A549 (cell line): ENCODE measurements at regions not wholly inside any gene's neighbourhood (a gene's known extent, or its start where the extent isn't known, plus 50 kb on each side); places are given as distances from the start of the nearest gene placed in this dataset.

ENCODE experiments used
- EP300 ChIP-seq, 2 experiments: fragments of >200 bp; sonication (Bioruptor Twin); formaldehyde crosslinking; IDR thresholded peaks; 2 replicates in 1 of 2; 3 replicates in 1 of 2; pipeline ENCODE4 v1.6.1; 2016 to 2017
- HDAC2 ChIP-seq: fragments of 200-600 bp; sonication (generic); IDR thresholded peaks from 2 replicates; pipeline ENCODE4 v1.6.1; 2016
- MAZ ChIP-seq: fragments of 150-350 bp; IDR thresholded peaks from 2 replicates; pipeline ENCODE4 v1.6.1; 2014; ENCODE audit warnings: antibody characterized with exemption, low read depth, low read length, borderline replicate concordance
- NFE2L2 ChIP-seq: fragments of 150-350 bp; conservative IDR thresholded peaks from 2 replicates; pipeline ENCODE4 v1.6.1; 2014; ENCODE audit warnings: low read length
- POLR2A ChIP-seq: IDR thresholded peaks from 2 replicates; pipeline ENCODE4 v1.6.1; 2012; ENCODE audit warnings: mild to moderate bottlenecking, low read length
- RAD21 ChIP-seq, 2 experiments: fragments of >200 bp in 1 of 2; sonication (Bioruptor Twin) in 1 of 2; formaldehyde crosslinking in 1 of 2; IDR thresholded peaks in 1 of 2; conservative IDR thresholded peaks in 1 of 2; 2 replicates in 1 of 2; 3 replicates in 1 of 2; pipeline ENCODE4 v1.6.1; 2012 to 2018; ENCODE audit warnings: inconsistent platforms in 1 of 2
- REST ChIP-seq: fragments of 200-600 bp; sonication (generic); IDR thresholded peaks from 2 replicates; pipeline ENCODE4 v1.6.1; 2016; ENCODE audit warnings: antibody characterized with exemption, mild to moderate bottlenecking, moderate library complexity
- TFCP2L1 ChIP-seq: fragments of 250-450 bp; sonication (Bioruptor Pico); IDR thresholded peaks from 2 replicates; pipeline ENCODE4 v1.5.0; 2021; ENCODE audit warnings: mild to moderate bottlenecking
- TF ChIP-seq, protein P1 (sequence below): IDR thresholded peaks from 2 replicates; pipeline ENCODE4 v1.6.1; 2012
- TF ChIP-seq, protein P2 (sequence below): fragments of >200 bp; sonication (Bioruptor Twin); formaldehyde crosslinking; IDR thresholded peaks from 3 replicates; pipeline ENCODE4 v1.5.1; 2016

DNA sequence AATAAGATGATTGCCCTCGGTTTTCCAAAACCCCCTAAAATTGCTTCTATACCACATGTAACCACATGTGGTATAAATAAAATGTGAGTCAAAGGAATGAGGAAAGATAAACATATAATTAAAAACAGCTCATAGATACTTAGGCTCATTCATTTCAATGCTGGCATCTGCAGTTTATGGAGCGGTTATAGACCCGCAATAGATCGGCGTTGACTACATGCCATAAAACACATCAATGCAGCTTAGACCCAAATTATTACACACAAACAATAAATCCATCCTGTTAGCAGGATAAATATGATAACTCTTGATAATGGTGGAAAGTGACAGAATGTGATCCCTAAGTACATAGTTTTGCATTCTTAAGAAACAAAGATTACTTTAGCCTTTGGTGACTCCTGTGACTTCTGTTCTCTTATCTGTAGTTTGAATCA is 143.7 kb downstream of the NR2F2 start:
- TF ChIP-seq, protein P1, sequence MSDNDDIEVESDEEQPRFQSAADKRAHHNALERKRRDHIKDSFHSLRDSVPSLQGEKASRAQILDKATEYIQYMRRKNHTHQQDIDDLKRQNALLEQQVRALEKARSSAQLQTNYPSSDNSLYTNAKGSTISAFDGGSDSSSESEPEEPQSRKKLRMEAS, result no peak
- TF ChIP-seq RAD21 (conservative IDR thresholded peaks at IDR 0.05 in 1 of 2, IDR thresholded peaks at IDR 0.05 in 1 of 2) (no peak), TFCP2L1 (CRISPR knock-in tag) (no peak), POLR2A (no peak), MAZ (no peak), REST (no peak), NFE2L2 (no peak), EP300 (IDR thresholded peaks at IDR 0.05) (no peak), HDAC2 (no peak)
- TF ChIP-seq, protein P2, sequence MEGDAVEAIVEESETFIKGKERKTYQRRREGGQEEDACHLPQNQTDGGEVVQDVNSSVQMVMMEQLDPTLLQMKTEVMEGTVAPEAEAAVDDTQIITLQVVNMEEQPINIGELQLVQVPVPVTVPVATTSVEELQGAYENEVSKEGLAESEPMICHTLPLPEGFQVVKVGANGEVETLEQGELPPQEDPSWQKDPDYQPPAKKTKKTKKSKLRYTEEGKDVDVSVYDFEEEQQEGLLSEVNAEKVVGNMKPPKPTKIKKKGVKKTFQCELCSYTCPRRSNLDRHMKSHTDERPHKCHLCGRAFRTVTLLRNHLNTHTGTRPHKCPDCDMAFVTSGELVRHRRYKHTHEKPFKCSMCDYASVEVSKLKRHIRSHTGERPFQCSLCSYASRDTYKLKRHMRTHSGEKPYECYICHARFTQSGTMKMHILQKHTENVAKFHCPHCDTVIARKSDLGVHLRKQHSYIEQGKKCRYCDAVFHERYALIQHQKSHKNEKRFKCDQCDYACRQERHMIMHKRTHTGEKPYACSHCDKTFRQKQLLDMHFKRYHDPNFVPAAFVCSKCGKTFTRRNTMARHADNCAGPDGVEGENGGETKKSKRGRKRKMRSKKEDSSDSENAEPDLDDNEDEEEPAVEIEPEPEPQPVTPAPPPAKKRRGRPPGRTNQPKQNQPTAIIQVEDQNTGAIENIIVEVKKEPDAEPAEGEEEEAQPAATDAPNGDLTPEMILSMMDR, result no peak
